HepG2 (cell line): ENCODE measurements at regions not wholly inside any gene's neighbourhood (a gene's known extent, or its start where the extent isn't known, plus 50 kb on each side); places are given as distances from the start of the nearest gene placed in this dataset.

Source experiments
- ATAC-seq: fragments of 200-7000 bp; cut with Tn5 transposase; 3 replicates; pipeline ENCODE4 v1.9.1; 2020; ENCODE audit warnings: mild to moderate bottlenecking, moderate library complexity
- BruUV-seq: library from RNA; stranded (reverse); fragments of 400-500 nt; replicated peaks from 2 replicates; lab custom pipeline; 2021; lab: Mats Ljungman, UMichigan
- CTCF ChIA-PET: fragments of 300-600 bp; formaldehyde crosslinking; extraction: SDS; loops from one replicate; lab custom pipeline; 2021; ENCODE audit warnings: low total read pairs, inconsistent platforms, low intra/inter-chr PET ratio; lab: Yijun Ruan, JAX
- POLR2A ChIA-PET: fragments of 350-600 bp; sonication (Branson Sonifier 250); formaldehyde crosslinking; loops from one replicate; lab custom pipeline; 2020; ENCODE audit warnings: antibody characterized with exemption, inconsistent platforms; lab: Yijun Ruan, JAX
- DNase-seq: peaks from one replicate; pipeline ENCODE4 v3.0.0-alpha.2; 2015; ENCODE audit warnings: low spot score
- FAIRE-seq: peaks from 3 replicates; lab custom pipeline; 2011; peaks lifted over from hg19 to GRCh38; lab: Jason Lieb, UNC
- H2AFZ ChIP-seq: one replicate; pipeline ENCODE4 v1.6.1; 2011; ENCODE audit warnings: low read length, inconsistent platforms
- H3K27ac ChIP-seq: fragments of 300-600 bp; 3 replicates; pipeline ENCODE4 v1.8.0; 2011; ENCODE audit warnings: mixed run types, mild to moderate bottlenecking, mixed read lengths, low read length, inconsistent platforms; ENCODE audit not compliant: insufficient read depth; ENCODE audit errors: extremely low read length
- H3K27me3 ChIP-seq, 2 experiments: fragments of 200-600 bp in 1 of 2; 2 replicates in 1 of 2; 3 replicates in 1 of 2; pipeline versions ENCODE4 v1.6.0 to v1.8.0; 2011; ENCODE audit warnings: low read length in 2 of 2, mild to moderate bottlenecking in 2 of 2, moderate library complexity in 2 of 2, inconsistent platforms in 1 of 2; ENCODE audit not compliant: insufficient read depth in 2 of 2, control insufficient read depth in 1 of 2
- H3K36me3 ChIP-seq, 2 experiments: fragments of 200-600 bp in 1 of 2; replicated peaks in 1 of 2; 2 replicates in 1 of 2; 3 replicates in 1 of 2; pipeline versions ENCODE4 v1.5.1 to v1.8.0; 2011; ENCODE audit warnings: low read length in 2 of 2, inconsistent platforms in 1 of 2; ENCODE audit not compliant: insufficient read depth in 2 of 2, control insufficient read depth in 1 of 2
- H3K4me1 ChIP-seq: 2 replicates; pipeline ENCODE4 v1.5.1; 2012; ENCODE audit warnings: low read length, inconsistent platforms; ENCODE audit not compliant: insufficient read depth
- H3K4me2 ChIP-seq: 2 replicates; pipeline ENCODE4 v1.6.0; 2011; ENCODE audit warnings: low read depth, low read length, inconsistent platforms
- H3K4me3 ChIP-seq, 3 experiments: fragments of 200-600 bp in 1 of 3; sonication (generic), shearing (Covaris generic) in 1 of 3; replicated peaks in 1 of 3; 2 replicates each; pipeline ENCODE4 v1.5.1; 2011 to 2016; ENCODE audit warnings: low read length in 3 of 3, inconsistent platforms in 2 of 3, low read depth in 2 of 3, mild to moderate bottlenecking in 2 of 3, control low read depth in 1 of 3, mixed read lengths in 1 of 3; ENCODE audit not compliant: insufficient read depth in 1 of 3
- H3K79me2 ChIP-seq: one replicate; pipeline ENCODE4 v1.6.1; 2011; ENCODE audit warnings: low read length, inconsistent platforms; ENCODE audit not compliant: insufficient read depth
- H3K9ac ChIP-seq: 2 replicates; pipeline ENCODE4 v1.6.0; 2011; ENCODE audit warnings: mild to moderate bottlenecking, low read depth, low read length, inconsistent platforms; ENCODE audit not compliant: insufficient read depth
- H3K9me3 ChIP-seq: 2 replicates; pipeline ENCODE4 v1.5.1; 2012; ENCODE audit warnings: mild to moderate bottlenecking, low read length
- H4K20me1 ChIP-seq: 2 replicates; pipeline ENCODE4 v1.6.0; 2011; ENCODE audit warnings: inconsistent platforms, mild to moderate bottlenecking, low read length, moderate library complexity; ENCODE audit not compliant: insufficient read depth
- ATF1 ChIP-seq: IDR thresholded peaks from 2 replicates; pipeline ENCODE4 v1.6.1; 2016; ENCODE audit warnings: mild to moderate bottlenecking, control low read depth
- BRCA1 ChIP-seq: sonication (generic); formaldehyde crosslinking; IDR thresholded peaks from 2 replicates; pipeline ENCODE4 v1.4.0; 2020; ENCODE audit warnings: missing genetic modification reagents
- ISL2 ChIP-seq: sonication (generic); formaldehyde crosslinking; IDR thresholded peaks from 2 replicates; pipeline ENCODE4 v1.5.0; 2020; ENCODE audit warnings: missing genetic modification reagents
- MBNL3 ChIP-seq: fragments of 250-450 bp; sonication (Bioruptor Pico); conservative IDR thresholded peaks from 2 replicates; pipeline ENCODE4 v1.8.0; 2022; ENCODE audit warnings: mild to moderate bottlenecking, inconsistent platforms
- MXD4 ChIP-seq: IDR thresholded peaks from 2 replicates; pipeline ENCODE4 v1.6.1; 2016; ENCODE audit warnings: mild to moderate bottlenecking, missing biosample characterization, missing genetic modification reagents
- NFKB2 ChIP-seq: sonication (generic); formaldehyde crosslinking; IDR thresholded peaks from 2 replicates; pipeline ENCODE4 v1.4.0; 2020; ENCODE audit warnings: missing genetic modification reagents, borderline replicate concordance
- POLR2A ChIP-seq, 2 experiments: IDR thresholded peaks; 2 replicates each; pipeline ENCODE4 v1.6.1; 2011; ENCODE audit warnings: low read depth in 2 of 2, low read length in 2 of 2, mild to moderate bottlenecking in 1 of 2, moderate library complexity in 1 of 2; ENCODE audit not compliant: insufficient read depth in 1 of 2
- POLR2AphosphoS2 ChIP-seq: IDR thresholded peaks from 2 replicates; pipeline ENCODE4 v1.6.1; 2011; ENCODE audit warnings: low read depth, low read length, improper control_type of control experiment
- RFX3 ChIP-seq: IDR thresholded peaks from 2 replicates; pipeline ENCODE4 v1.6.1; 2016; ENCODE audit warnings: missing biosample characterization, missing genetic modification reagents
- THAP8 ChIP-seq: sonication (generic); formaldehyde crosslinking; IDR thresholded peaks from 2 replicates; pipeline ENCODE4 v1.5.1; 2020; ENCODE audit warnings: missing genetic modification reagents, mild to moderate bottlenecking, borderline replicate concordance
- ZBTB14 ChIP-seq: sonication (generic); formaldehyde crosslinking; IDR thresholded peaks from 2 replicates; pipeline ENCODE4 v1.4.0; 2020; ENCODE audit warnings: missing genetic modification reagents
- ZNF232 ChIP-seq: sonication (generic); formaldehyde crosslinking; IDR thresholded peaks from 2 replicates; pipeline ENCODE4 v1.4.0; 2020; ENCODE audit warnings: missing genetic modification reagents, borderline replicate concordance
- WGBS: methylation state at CpG from one replicate; pipeline ENCODE4 v1.1.6; 2017; ENCODE audit warnings: low lambda C conversion rate; 5-methylcytosine and 5-hydroxymethylcytosine counted together
- in situ Hi-C: cut with HindIII; loops from 2 replicates; pipeline ENCODE4 v1.10.0; 2017; ENCODE audit warnings: low pct_unique_long_range_greater_than_20kb; ENCODE audit not compliant: extremely low pct_ligation_motif_present
- intact Hi-C: fragments of 100-400 bp; cut with micrococcal nuclease; formaldehyde crosslinking; loops from one replicate; pipeline ENCODE4 v1.10.0; 2022; ENCODE audit not compliant: unreplicated experiment
- TF ChIP-seq, protein P1 (sequence below): sonication (generic); formaldehyde crosslinking; IDR thresholded peaks from 2 replicates; pipeline ENCODE4 v1.4.0; 2020; ENCODE audit warnings: missing genetic modification reagents
- TF ChIP-seq, protein P2 (sequence below), 2 experiments: IDR thresholded peaks; 2 replicates each; pipeline ENCODE4 v1.6.1; 2011 to 2012; ENCODE audit warnings: low read length in 2 of 2, borderline replicate concordance in 1 of 2, low read depth in 1 of 2, mild to moderate bottlenecking in 1 of 2, moderate library complexity in 1 of 2
- TF ChIP-seq, protein P3 (sequence below): sonication (generic); formaldehyde crosslinking; IDR thresholded peaks from 2 replicates; pipeline ENCODE4 v1.4.0; 2020; ENCODE audit warnings: missing genetic modification reagents, borderline replicate concordance

- TF ChIP-seq POLR2AphosphoS2: no peak
- TF ChIP-seq RFX3 (CRISPR knock-in tag): no peak
- TF ChIP-seq MXD4 (CRISPR knock-in tag): no peak
- TF ChIP-seq ZNF232 (CRISPR knock-in tag): no peak
- no peak for TF ChIP-seq BRCA1
- no peak for TF ChIP-seq MBNL3 (CRISPR knock-in tag)
- no peak for TF ChIP-seq ZBTB14 (CRISPR knock-in tag)
Observed at GRCh38 chr5:61823065-61823464, 482.9 kb upstream of the KIF2A start (continued).

GRCh38 chr5:61823781-61824180 is 482.2 kb upstream of the KIF2A start:
- POLR2A ChIA-PET: no interaction called here
- DNase-seq: no peak
- no peaks in the 10 kb centered on the region for H3K9me3 ChIP-seq
- peaks cover 0 to 23% of the 10 kb centered on the region in 2 experiments; a peak in 3 of 5 replicates for H3K27me3 ChIP-seq
- WGBS: 0% methylated on average over 2 of the region's 2 CpGs
- ATAC-seq: no peak
- no peak overlapping the region for H3K27ac ChIP-seq
- no peaks in the 10 kb centered on the region for H4K20me1 ChIP-seq
- H3K36me3 ChIP-seq: no peaks in the 10 kb centered on the region
- CTCF ChIA-PET: no interaction called here
- H3K79me2 ChIP-seq: no peaks in the 10 kb centered on the region
- H2AFZ ChIP-seq: no peak overlapping the region
- intact Hi-C loops: no loop called here
- in situ Hi-C loops: no loop called here
- no peak overlapping the region for H3K4me2 ChIP-seq
- H3K4me3 ChIP-seq: no peak overlapping the region
- FAIRE-seq: no peak
- no TSS peak for BruUV-seq
- no peak overlapping the region for H3K9ac ChIP-seq
- H3K4me1 ChIP-seq: no peaks in the 10 kb centered on the region
- TF ChIP-seq THAP8 (CRISPR knock-in tag) (no peak), POLR2A (IDR thresholded peaks at IDR 0.05; ENCODE audit: insufficient read depth in 1 of 2, low read depth in 2 of 2, low read length in 2 of 2) (no peak), ISL2 (no peak), ATF1 (CRISPR knock-in tag) (no peak), NFKB2 (CRISPR knock-in tag) (no peak)
- TF ChIP-seq, protein P1, sequence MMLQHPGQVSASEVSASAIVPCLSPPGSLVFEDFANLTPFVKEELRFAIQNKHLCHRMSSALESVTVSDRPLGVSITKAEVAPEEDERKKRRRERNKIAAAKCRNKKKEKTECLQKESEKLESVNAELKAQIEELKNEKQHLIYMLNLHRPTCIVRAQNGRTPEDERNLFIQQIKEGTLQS (CRISPR knock-in tag): no peak
- TF ChIP-seq, protein P2, sequence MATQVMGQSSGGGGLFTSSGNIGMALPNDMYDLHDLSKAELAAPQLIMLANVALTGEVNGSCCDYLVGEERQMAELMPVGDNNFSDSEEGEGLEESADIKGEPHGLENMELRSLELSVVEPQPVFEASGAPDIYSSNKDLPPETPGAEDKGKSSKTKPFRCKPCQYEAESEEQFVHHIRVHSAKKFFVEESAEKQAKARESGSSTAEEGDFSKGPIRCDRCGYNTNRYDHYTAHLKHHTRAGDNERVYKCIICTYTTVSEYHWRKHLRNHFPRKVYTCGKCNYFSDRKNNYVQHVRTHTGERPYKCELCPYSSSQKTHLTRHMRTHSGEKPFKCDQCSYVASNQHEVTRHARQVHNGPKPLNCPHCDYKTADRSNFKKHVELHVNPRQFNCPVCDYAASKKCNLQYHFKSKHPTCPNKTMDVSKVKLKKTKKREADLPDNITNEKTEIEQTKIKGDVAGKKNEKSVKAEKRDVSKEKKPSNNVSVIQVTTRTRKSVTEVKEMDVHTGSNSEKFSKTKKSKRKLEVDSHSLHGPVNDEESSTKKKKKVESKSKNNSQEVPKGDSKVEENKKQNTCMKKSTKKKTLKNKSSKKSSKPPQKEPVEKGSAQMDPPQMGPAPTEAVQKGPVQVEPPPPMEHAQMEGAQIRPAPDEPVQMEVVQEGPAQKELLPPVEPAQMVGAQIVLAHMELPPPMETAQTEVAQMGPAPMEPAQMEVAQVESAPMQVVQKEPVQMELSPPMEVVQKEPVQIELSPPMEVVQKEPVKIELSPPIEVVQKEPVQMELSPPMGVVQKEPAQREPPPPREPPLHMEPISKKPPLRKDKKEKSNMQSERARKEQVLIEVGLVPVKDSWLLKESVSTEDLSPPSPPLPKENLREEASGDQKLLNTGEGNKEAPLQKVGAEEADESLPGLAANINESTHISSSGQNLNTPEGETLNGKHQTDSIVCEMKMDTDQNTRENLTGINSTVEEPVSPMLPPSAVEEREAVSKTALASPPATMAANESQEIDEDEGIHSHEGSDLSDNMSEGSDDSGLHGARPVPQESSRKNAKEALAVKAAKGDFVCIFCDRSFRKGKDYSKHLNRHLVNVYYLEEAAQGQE (IDR thresholded peaks at IDR 0.05; ENCODE audit: borderline replicate concordance in 1 of 2, low read depth in 1 of 2, low read length in 2 of 2): no peak
- TF ChIP-seq, protein P3, sequence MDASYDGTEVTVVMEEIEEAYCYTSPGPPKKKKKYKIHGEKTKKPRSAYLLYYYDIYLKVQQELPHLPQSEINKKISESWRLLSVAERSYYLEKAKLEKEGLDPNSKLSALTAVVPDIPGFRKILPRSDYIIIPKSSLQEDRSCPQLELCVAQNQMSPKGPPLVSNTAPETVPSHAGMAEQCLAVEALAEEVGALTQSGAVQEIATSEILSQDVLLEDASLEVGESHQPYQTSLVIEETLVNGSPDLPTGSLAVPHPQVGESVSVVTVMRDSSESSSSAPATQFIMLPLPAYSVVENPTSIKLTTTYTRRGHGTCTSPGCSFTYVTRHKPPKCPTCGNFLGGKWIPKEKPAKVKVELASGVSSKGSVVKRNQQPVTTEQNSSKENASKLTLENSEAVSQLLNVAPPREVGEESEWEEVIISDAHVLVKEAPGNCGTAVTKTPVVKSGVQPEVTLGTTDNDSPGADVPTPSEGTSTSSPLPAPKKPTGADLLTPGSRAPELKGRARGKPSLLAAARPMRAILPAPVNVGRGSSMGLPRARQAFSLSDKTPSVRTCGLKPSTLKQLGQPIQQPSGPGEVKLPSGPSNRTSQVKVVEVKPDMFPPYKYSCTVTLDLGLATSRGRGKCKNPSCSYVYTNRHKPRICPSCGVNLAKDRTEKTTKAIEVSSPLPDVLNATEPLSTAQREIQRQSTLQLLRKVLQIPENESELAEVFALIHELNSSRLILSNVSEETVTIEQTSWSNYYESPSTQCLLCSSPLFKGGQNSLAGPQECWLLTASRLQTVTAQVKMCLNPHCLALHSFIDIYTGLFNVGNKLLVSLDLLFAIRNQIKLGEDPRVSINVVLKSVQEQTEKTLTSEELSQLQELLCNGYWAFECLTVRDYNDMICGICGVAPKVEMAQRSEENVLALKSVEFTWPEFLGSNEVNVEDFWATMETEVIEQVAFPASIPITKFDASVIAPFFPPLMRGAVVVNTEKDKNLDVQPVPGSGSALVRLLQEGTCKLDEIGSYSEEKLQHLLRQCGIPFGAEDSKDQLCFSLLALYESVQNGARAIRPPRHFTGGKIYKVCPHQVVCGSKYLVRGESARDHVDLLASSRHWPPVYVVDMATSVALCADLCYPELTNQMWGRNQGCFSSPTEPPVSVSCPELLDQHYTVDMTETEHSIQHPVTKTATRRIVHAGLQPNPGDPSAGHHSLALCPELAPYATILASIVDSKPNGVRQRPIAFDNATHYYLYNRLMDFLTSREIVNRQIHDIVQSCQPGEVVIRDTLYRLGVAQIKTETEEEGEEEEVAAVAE (CRISPR knock-in tag): no peak
